GM10266 (cell line): ENCODE measurements at regions not wholly inside any gene's neighbourhood (a gene's known extent, or its start where the extent isn't known, plus 50 kb on each side); places are given as distances from the start of the nearest gene placed in this dataset.

Experiments used
- DNase-seq: peaks from one replicate; pipeline ENCODE4 v3.0.0; 2012; ENCODE audit errors: extremely low spot score
- CTCF ChIP-seq: IDR thresholded peaks from 2 replicates; pipeline ENCODE4 v1.5.1; 2012; ENCODE audit warnings: mild to moderate bottlenecking, low read depth; ENCODE audit not compliant: control insufficient read depth, insufficient read depth; ENCODE audit errors: missing control alignments

- TF ChIP-seq CTCF: no peak
- no peak for DNase-seq
Observed at GRCh38 chr15:94910166-94910565, 678.8 kb downstream of the MCTP2 start.

- no peak for TF ChIP-seq CTCF
- no peak for DNase-seq
Observed at GRCh38 chr15:94912760-94913159, 681.4 kb downstream of the MCTP2 start.

- no peak for DNase-seq
- TF ChIP-seq CTCF: no peak
Observed at GRCh38 chr15:94917068-94917467, 685.7 kb downstream of the MCTP2 start.

GRCh38 chr15:94921936-94922335, 690.6 kb downstream of the MCTP2 start:
- DNase-seq: no peak

GRCh38 chr15:94924057-94924456, 692.7 kb downstream of the MCTP2 start:
- no peak for DNase-seq
- TF ChIP-seq CTCF: no peak

More at GRCh38 chr15:94921936-94922335, 690.6 kb downstream of the MCTP2 start:
- TF ChIP-seq CTCF: no peak

- no peak for TF ChIP-seq CTCF
- DNase-seq: no peak
Observed at GRCh38 chr15:94924971-94925598, 693.7 kb downstream of the MCTP2 start.

GRCh38 chr15:94925680-94926079, 694.3 kb downstream of the MCTP2 start:
- TF ChIP-seq CTCF: no peak
- no peak for DNase-seq
